Activated CD4-positive, alpha-beta memory T cell treated with anti-CD3 and anti-CD28 coated beads for 36 hours (primary cell): ENCODE measurements at regions not wholly inside any gene's neighbourhood (a gene's known extent, or its start where the extent isn't known, plus 50 kb on each side); places are given as distances from the start of the nearest gene placed in this dataset.
"Not testable (repeated sequence)": the region's sequence is repeated elsewhere in the genome, so short reads cannot be mapped to it uniquely, and the experiment has no call there.

ENCODE experiments used
- CTCF ChIA-PET: fragments of 350-600 bp; sonication (Branson Sonifier 250); formaldehyde crosslinking; loops from one replicate; lab custom pipeline; 2021; ENCODE audit warnings: antibody characterized with exemption, inconsistent platforms; lab: Charles Lee
- POLR2A ChIA-PET: fragments of 350-600 bp; sonication (Branson Sonifier 250); formaldehyde crosslinking; loops from one replicate; lab custom pipeline; 2021; ENCODE audit warnings: antibody characterized with exemption; lab: Charles Lee
- DNase-seq: peaks from one replicate; pipeline ENCODE4 v3.0.0-alpha.2; 2020
- H3K27ac Mint-ChIP-seq: one replicate; pipeline ENCODE4 v1.8.0; 2021; ENCODE audit warnings: mixed read lengths
- H3K27me3 Mint-ChIP-seq: one replicate; pipeline ENCODE4 v1.8.0; 2021; ENCODE audit warnings: mixed read lengths
- H3K36me3 Mint-ChIP-seq: one replicate; pipeline ENCODE4 v1.8.0; 2021; ENCODE audit warnings: mixed read lengths
- H3K4me1 Mint-ChIP-seq: one replicate; pipeline ENCODE4 v1.8.0; 2021; ENCODE audit warnings: low read depth, mixed read lengths
- H3K4me3 Mint-ChIP-seq: one replicate; pipeline ENCODE4 v1.8.0; 2021; ENCODE audit warnings: mild to moderate bottlenecking, mixed read lengths
- H3K9me3 Mint-ChIP-seq: one replicate; pipeline ENCODE4 v1.8.0; 2021; ENCODE audit warnings: mixed read lengths
- intact Hi-C: fragments of 100-400 bp; cut with micrococcal nuclease; formaldehyde crosslinking; loops from one replicate; pipeline ENCODE4 v1.15.1; 2023

- Mint-ChIP-seq H3K36me3 (no peaks in the 10 kb centered on the region), H3K4me3 (no peak overlapping the region), H3K27me3 (peaks cover 2% of the 10 kb centered on the region), H3K9me3 (no peaks in the 10 kb centered on the region), H3K27ac (no peak overlapping the region), H3K4me1 (no peaks in the 10 kb centered on the region)
- POLR2A ChIA-PET, result no interaction called here
- intact Hi-C loops, result no loop called here
- DNase-seq, result no peak
- CTCF ChIA-PET, result interaction anchor here (0.9 kb wide), 1 partner anchor 19 kb away, joined by 4 read pairs; no protein-coding TSS in a partner anchor
Observed at GRCh38 chr9:73264631-73265030, 113.0 kb downstream of the ANXA1 start.

DNA sequence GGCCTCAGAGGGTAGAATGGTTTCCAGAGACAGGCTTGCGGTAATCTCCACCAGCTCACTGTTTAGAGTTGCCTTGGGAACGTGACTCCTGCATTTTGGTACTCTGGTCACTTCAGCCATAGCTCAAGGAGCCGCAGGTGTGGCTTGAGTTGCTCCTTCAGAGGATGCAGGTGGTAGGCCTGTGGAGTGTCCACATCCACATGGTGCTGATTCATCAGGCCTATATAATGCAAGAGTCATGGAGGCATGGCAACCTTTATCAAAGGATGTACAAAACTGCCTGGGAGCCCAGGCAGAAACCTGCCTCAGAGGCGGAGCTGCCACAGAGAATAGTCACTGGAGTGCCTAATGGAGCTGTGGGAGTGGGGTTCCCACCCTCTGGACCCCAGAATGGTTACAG is 114.2 kb downstream of the ANXA1 start:
- no peak for DNase-seq
- ChIA-PET POLR2A (no interaction called here), CTCF (no interaction called here)
- no peak overlapping the region for H3K4me3 Mint-ChIP-seq
- intact Hi-C loops, result no loop called here
- no peaks in the 10 kb centered on the region for H3K36me3 Mint-ChIP-seq
- H3K9me3 Mint-ChIP-seq, result no peaks in the 10 kb centered on the region
- no peak overlapping the region for H3K27ac Mint-ChIP-seq
- H3K4me1 Mint-ChIP-seq, result no peaks in the 10 kb centered on the region
- peaks cover 2% of the 10 kb centered on the region for H3K27me3 Mint-ChIP-seq

DNA sequence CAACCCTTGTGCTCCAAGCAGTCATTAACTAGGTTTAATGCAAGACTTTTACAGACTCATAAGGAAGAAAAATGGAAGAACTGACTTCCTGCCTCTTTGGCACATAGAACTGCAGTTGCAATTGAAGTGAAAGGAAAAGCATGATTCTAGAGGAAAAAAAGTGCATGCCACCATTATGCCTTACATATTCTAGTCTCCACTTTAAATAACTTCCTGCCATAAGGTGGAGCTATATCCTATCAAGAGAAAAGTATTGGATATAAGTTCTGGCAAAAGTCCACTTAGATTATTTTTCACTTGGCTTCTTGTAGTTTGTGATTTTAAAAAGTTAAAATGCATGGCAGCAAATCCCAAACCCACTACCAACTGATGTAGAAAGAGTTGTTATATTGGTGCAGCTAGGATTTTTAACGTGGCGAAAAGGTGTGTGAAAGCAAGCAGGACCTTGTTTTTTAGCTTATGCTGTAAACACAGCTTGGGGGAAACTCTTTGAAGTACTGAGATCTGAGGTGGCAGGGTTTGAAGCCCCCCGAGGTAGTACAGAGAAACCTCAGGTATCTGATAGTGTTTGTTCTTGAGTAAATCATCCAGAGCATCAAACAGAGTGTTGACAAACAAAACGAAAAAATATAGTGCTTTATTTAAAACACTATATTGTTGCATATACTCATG is 117.9 kb downstream of the ANXA1 start:
- CTCF ChIA-PET, result no interaction called here

GRCh38 chr9:73270967-73271721 is 119.5 kb downstream of the ANXA1 start:
- Mint-ChIP-seq H3K9me3 (no peaks in the 10 kb centered on the region), H3K4me1 (no peaks in the 10 kb centered on the region), H3K27me3 (peaks cover 2% of the 10 kb centered on the region), H3K4me3 (no peak overlapping the region), H3K36me3 (no peaks in the 10 kb centered on the region), H3K27ac (no peak overlapping the region)
- ChIA-PET POLR2A (no interaction called here), CTCF (no interaction called here)
- no peak for DNase-seq
- intact Hi-C loops, result no loop called here

More for the DNA sequence above, 117.9 kb downstream of the ANXA1 start:
- no peak overlapping the region for H3K27ac Mint-ChIP-seq
- H3K4me3 Mint-ChIP-seq, result no peak overlapping the region
- POLR2A ChIA-PET, result no interaction called here
- no peaks in the 10 kb centered on the region for H3K9me3 Mint-ChIP-seq
- peaks cover 3% of the 10 kb centered on the region for H3K27me3 Mint-ChIP-seq
- H3K36me3 Mint-ChIP-seq, result no peaks in the 10 kb centered on the region
- no peaks in the 10 kb centered on the region for H3K4me1 Mint-ChIP-seq
- intact Hi-C loops, result no loop called here
- no peak for DNase-seq

- intact Hi-C loops, result no loop called here
- Mint-ChIP-seq H3K9me3 (no peaks in the 10 kb centered on the region), H3K27ac (no peak overlapping the region), H3K4me3 (no peak overlapping the region), H3K36me3 (no peaks in the 10 kb centered on the region), H3K4me1 (no peaks in the 10 kb centered on the region), H3K27me3 (peaks cover 7% of the 10 kb centered on the region)
- ChIA-PET POLR2A (no interaction called here), CTCF (interaction anchor here (1.2 kb wide), 1 partner anchor 79 kb away, joined by 3 read pairs; no protein-coding TSS in a partner anchor)
- no peak for DNase-seq
Observed at GRCh38 chr9:73280113-73280512, 128.4 kb downstream of the ANXA1 start.

GRCh38 chr9:73284377-73284776 is 132.7 kb downstream of the ANXA1 start:
- Mint-ChIP-seq H3K4me3 (no peak overlapping the region), H3K27ac (no peak overlapping the region), H3K9me3 (no peaks in the 10 kb centered on the region), H3K27me3 (peaks cover 7% of the 10 kb centered on the region), H3K4me1 (no peaks in the 10 kb centered on the region), H3K36me3 (no peaks in the 10 kb centered on the region)
- intact Hi-C loops, result no loop called here
- no peak for DNase-seq
- ChIA-PET POLR2A (no interaction called here), CTCF (no interaction called here)

DNA sequence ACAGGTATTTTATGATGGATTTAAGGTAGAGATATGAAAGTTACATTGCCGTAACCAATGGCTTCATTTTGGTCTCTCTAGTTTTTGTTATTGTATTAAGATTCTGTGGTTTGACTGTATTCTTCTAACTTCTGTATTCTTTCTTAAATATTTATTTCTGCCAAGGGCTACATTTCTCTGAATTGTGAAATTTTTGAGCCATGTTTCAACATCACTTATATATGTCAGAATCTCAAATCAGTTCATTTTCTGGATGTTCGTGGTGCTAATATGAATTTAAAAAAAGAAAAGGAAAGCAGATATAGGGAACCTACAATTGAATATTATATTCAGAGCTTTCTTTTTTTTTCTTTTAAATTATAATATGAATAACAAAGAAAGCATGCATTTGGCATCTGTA is 142.7 kb downstream of the ANXA1 start:
- CTCF ChIA-PET, result no interaction called here
- DNase-seq, result no peak
- Mint-ChIP-seq H3K27me3 (no peaks in the 10 kb centered on the region), H3K4me1 (no peaks in the 10 kb centered on the region), H3K36me3 (no peaks in the 10 kb centered on the region), H3K9me3 (peaks cover 4% of the 10 kb centered on the region), H3K4me3 (no peak overlapping the region), H3K27ac (no peak overlapping the region)
- POLR2A ChIA-PET, result no interaction called here
- intact Hi-C loops, result no loop called here

DNA sequence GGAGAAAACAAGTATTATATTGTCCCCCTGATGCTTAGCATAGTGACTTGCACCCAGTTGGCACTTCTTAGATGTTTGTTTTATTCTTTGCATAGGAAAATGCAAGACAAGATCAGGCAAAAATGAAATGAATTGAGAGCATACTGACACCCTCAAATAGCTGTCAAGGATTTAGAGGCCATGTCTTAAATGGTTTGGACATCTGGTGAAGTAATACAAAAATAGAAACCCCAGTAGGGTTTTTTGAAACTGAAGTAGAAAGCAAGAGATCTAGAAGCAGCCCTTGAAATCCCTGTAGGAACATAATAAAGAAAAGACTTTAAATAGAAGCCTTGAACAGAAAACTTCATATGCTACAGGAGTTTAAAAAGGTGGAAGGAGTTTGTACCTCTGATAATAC is 174.3 kb downstream of the ANXA1 start:
- H3K27ac Mint-ChIP-seq, result no peak overlapping the region
- no peaks in the 10 kb centered on the region for H3K9me3 Mint-ChIP-seq
- H3K4me1 Mint-ChIP-seq, result no peaks in the 10 kb centered on the region
- ChIA-PET POLR2A (no interaction called here), CTCF (no interaction called here)
- H3K4me3 Mint-ChIP-seq, result no peak overlapping the region
- DNase-seq, result no peak
- intact Hi-C loops, result no loop called here
- no peaks in the 10 kb centered on the region for H3K27me3 Mint-ChIP-seq
- H3K36me3 Mint-ChIP-seq, result no peaks in the 10 kb centered on the region

DNA sequence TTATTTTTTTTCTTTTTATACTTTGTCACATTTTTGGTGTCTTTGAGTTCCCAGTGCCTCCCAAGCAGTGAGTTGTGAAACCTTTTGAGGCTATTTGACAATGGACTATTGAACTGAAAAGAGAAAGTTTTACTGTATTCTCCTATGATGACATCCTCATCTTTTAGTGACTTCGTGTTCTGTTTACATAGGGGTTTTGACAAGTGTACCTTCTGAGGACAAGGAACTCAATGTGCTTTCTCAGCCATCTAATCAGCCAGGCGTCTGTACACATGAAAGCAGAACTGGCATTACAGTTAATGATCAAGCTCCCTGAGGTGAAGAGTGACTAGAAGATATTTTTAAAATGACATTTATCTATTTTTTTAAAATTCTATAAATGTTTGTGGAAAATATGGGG is 175.5 kb downstream of the ANXA1 start:
- Mint-ChIP-seq H3K4me1 (no peaks in the 10 kb centered on the region), H3K9me3 (no peaks in the 10 kb centered on the region), H3K4me3 (no peak overlapping the region), H3K27ac (no peak overlapping the region), H3K36me3 (no peaks in the 10 kb centered on the region), H3K27me3 (no peaks in the 10 kb centered on the region)
- intact Hi-C loops, result no loop called here
- no peak for DNase-seq
- ChIA-PET POLR2A (no interaction called here), CTCF (no interaction called here)

DNA sequence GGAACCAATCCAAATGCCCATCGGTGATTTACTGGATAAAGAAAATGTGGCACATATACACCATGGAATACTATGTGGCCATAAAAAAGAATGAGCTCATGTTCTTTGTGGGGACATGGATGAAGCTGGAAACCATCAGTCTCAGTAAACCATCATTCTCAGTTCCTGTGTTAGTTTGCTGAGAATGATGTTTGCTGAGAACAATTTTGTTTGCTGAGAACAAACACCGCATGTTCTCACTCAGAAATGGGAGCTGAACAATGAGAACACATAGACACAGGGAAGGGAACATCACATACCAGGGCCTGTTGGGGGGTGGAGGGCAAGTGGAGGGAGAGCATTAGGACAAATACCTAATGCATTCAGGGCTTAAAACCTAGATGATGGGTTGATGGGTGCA is 185.5 kb downstream of the ANXA1 start:
- H3K9me3 Mint-ChIP-seq, H3K4me1 Mint-ChIP-seq, H3K4me3 Mint-ChIP-seq, H3K27me3 Mint-ChIP-seq, DNase-seq, H3K36me3 Mint-ChIP-seq, POLR2A ChIA-PET, CTCF ChIA-PET, H3K27ac Mint-ChIP-seq, intact Hi-C loops: not testable (repeated sequence)

GRCh38 chr9:73344060-73344459 is 192.4 kb downstream of the ANXA1 start:
- H3K4me3 Mint-ChIP-seq, result no peak overlapping the region
- intact Hi-C loops, result no loop called here

GRCh38 chr9:73347123-73347522 is 195.5 kb downstream of the ANXA1 start:
- CTCF ChIA-PET, result interaction anchor here (0.5 kb wide), 1 partner anchor 366 kb away, joined by 3 read pairs; no protein-coding TSS in a partner anchor
- Mint-ChIP-seq H3K36me3 (no peaks in the 10 kb centered on the region), H3K27ac (no peak overlapping the region), H3K9me3 (no peaks in the 10 kb centered on the region), H3K27me3 (no peaks in the 10 kb centered on the region), H3K4me1 (no peaks in the 10 kb centered on the region), H3K4me3 (no peak overlapping the region)
- no peak for DNase-seq
- intact Hi-C loops, result no loop called here
- POLR2A ChIA-PET, result no interaction called here

More at GRCh38 chr9:73344060-73344459, 192.4 kb downstream of the ANXA1 start:
- ChIA-PET CTCF (no interaction called here), POLR2A (no interaction called here)
- no peaks in the 10 kb centered on the region for H3K9me3 Mint-ChIP-seq
- no peaks in the 10 kb centered on the region for H3K36me3 Mint-ChIP-seq
- no peaks in the 10 kb centered on the region for H3K4me1 Mint-ChIP-seq
- no peak overlapping the region for H3K27ac Mint-ChIP-seq
- no peaks in the 10 kb centered on the region for H3K27me3 Mint-ChIP-seq
- DNase-seq, result no peak

DNA sequence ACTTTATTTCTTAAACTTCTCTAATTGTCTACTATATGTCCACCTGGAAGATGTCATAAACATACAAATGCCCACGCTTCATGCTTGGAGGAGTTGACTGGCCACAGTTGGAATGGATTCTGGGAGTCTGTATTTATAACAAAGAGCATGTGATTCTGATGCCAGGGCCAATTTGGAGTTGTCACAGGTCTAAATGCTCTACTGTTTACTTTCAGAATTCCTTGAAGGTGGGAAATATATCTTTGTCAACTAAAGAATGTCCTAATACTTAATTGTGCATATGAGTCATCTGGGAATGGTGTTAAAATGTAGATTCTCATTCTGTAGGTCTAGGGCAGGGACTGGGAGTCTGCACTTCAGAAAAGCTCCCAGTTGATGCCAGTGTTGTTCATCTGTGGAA is 196.1 kb downstream of the ANXA1 start:
- Mint-ChIP-seq H3K36me3 (no peaks in the 10 kb centered on the region), H3K4me1 (no peaks in the 10 kb centered on the region), H3K9me3 (no peaks in the 10 kb centered on the region), H3K27ac (no peak overlapping the region), H3K4me3 (no peak overlapping the region), H3K27me3 (no peaks in the 10 kb centered on the region)
- ChIA-PET POLR2A (no interaction called here), CTCF (no interaction called here)
- no peak for DNase-seq
- intact Hi-C loops, result no loop called here
